ENCODE measurements at regions not wholly inside any gene's neighbourhood (a gene's known extent, or its start where the extent isn't known, plus 50 kb on each side); places are given as distances from the start of the nearest gene placed in this dataset.
A peak's percentile ranks its signal among the peaks of the same experiment; 100 is the strongest.

DNA sequence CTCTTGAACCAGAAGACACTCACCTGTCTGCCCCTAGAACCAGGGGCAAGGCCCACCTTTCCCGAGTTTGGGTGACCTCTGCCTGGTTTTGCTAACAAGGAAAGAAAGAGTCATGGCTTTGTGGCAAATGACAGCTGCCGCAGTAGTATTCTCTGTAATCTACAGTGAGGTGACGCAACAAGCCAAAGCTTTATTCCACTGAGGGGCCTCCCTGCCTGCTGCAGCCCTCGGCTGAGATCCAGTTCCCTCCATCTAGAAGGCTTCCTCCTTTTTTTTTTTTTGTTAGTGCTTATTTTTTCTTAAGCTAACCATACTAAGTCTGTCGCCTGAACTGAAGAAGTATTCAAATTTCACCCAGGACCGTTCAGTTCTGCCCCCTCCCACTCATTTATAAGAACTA is 142.3 kb upstream of the TMCC3 start:
- DNase-seq (ENCODE audit: low read depth) (no peak), FAIRE-seq (no peak)
- Histone ChIP-seq H3K36me3 (ENCODE audit: control insufficient read depth, insufficient read depth, low read length) (no peaks in the 10 kb centered on the region), H3K4me3 (ENCODE audit: low read depth, low read length) (no peak overlapping the region), H3K27me3 (ENCODE audit: control insufficient read depth, insufficient read depth, low read length) (no peaks in the 10 kb centered on the region)
- TF ChIP-seq, protein P1, sequence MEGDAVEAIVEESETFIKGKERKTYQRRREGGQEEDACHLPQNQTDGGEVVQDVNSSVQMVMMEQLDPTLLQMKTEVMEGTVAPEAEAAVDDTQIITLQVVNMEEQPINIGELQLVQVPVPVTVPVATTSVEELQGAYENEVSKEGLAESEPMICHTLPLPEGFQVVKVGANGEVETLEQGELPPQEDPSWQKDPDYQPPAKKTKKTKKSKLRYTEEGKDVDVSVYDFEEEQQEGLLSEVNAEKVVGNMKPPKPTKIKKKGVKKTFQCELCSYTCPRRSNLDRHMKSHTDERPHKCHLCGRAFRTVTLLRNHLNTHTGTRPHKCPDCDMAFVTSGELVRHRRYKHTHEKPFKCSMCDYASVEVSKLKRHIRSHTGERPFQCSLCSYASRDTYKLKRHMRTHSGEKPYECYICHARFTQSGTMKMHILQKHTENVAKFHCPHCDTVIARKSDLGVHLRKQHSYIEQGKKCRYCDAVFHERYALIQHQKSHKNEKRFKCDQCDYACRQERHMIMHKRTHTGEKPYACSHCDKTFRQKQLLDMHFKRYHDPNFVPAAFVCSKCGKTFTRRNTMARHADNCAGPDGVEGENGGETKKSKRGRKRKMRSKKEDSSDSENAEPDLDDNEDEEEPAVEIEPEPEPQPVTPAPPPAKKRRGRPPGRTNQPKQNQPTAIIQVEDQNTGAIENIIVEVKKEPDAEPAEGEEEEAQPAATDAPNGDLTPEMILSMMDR (IDR thresholded peaks at IDR 0.05; ENCODE audit: insufficient read depth, low read length, severe bottlenecking): no peak

DNA sequence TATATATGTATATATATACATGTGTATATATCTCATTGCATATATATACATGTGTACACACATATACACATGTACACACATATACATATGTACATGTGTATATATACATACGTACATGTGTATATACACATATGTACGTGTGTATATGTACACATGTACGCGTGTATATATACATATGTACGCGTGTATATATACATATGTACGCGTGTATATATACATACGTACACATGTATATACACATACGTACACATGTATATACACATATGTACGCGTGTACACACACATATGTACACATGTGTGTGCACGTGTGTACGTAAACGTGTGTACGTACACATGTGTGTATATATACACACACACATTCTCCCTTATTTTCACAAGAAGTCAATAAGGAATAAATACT is 141.6 kb upstream of the TMCC3 start:
- TF ChIP-seq, protein P1 (IDR thresholded peaks at IDR 0.05; ENCODE audit: insufficient read depth, low read length, severe bottlenecking): no peak
- Histone ChIP-seq H3K27me3 (ENCODE audit: control insufficient read depth, insufficient read depth, low read length) (no peaks in the 10 kb centered on the region), H3K4me3 (ENCODE audit: low read depth, low read length) (no peak overlapping the region), H3K36me3 (ENCODE audit: control insufficient read depth, insufficient read depth, low read length) (no peaks in the 10 kb centered on the region)
- FAIRE-seq: no peak
- DNase-seq (ENCODE audit: low read depth): no peak

DNA sequence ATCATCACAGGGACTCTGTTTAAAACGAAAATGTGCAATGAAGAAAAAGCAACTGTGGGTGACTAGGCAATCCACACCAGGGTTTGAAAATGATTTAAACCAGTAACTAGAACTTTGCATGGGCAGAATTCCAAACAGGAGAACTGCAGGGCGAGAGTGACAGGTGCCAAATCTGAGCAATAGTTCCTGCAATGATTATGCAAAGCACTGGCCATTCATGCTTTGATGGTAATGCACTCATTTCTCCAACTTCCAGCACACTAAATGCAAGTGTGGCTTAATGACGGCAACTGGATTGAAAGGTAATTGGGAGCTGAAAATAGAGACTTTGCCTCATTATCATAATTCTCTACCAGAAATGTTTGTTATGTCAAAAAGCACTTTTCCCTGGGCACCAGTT is 140.5 kb upstream of the TMCC3 start:
- no peak overlapping the region for H3K4me3 ChIP-seq (ENCODE audit: low read depth, low read length)
- no peak for DNase-seq (ENCODE audit: low read depth)
- FAIRE-seq: no peak
- H3K36me3 ChIP-seq (ENCODE audit: control insufficient read depth, insufficient read depth, low read length): no peaks in the 10 kb centered on the region
- TF ChIP-seq, protein P1 (IDR thresholded peaks at IDR 0.05; ENCODE audit: insufficient read depth, low read length, severe bottlenecking): no peak
- no peaks in the 10 kb centered on the region for H3K27me3 ChIP-seq (ENCODE audit: control insufficient read depth, insufficient read depth, low read length)

DNA sequence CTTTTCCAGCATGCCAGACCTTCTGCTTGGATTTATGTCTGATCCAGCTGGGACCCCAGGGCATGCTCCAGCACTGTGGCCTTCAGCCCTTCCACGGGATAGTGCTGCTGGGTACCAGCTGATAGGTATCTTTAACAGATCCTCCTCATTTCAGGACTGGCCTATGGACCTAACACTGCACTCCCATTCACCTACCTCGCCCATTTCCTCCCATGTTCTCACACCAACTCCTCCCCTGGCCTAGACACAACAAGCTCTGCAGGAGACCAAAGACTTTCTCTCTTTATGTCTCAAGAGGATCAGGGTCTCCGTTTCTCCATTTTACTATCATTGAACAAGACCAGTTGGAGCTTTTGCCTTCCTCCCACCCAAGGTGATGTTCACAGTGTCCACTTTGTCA is 140.0 kb upstream of the TMCC3 start:
- Histone ChIP-seq H3K27me3 (ENCODE audit: control insufficient read depth, insufficient read depth, low read length) (no peaks in the 10 kb centered on the region), H3K4me3 (ENCODE audit: low read depth, low read length) (no peak overlapping the region), H3K36me3 (ENCODE audit: control insufficient read depth, insufficient read depth, low read length) (no peaks in the 10 kb centered on the region)
- no peak for DNase-seq (ENCODE audit: low read depth)
- peak; percentile 40 for FAIRE-seq
- TF ChIP-seq, protein P1 (IDR thresholded peaks at IDR 0.05; ENCODE audit: insufficient read depth, low read length, severe bottlenecking): no peak

GRCh38 chr12:94789510-94790225 is 139.3 kb upstream of the TMCC3 start:
- H3K27me3 ChIP-seq (ENCODE audit: control insufficient read depth, insufficient read depth, low read length): no peaks in the 10 kb centered on the region
- FAIRE-seq: no peak

More at GRCh38 chr12:94789510-94790225, 139.3 kb upstream of the TMCC3 start:
- TF ChIP-seq, protein P1 (IDR thresholded peaks at IDR 0.05; ENCODE audit: insufficient read depth, low read length, severe bottlenecking): no peak
- DNase-seq (ENCODE audit: low read depth): no peak
- Histone ChIP-seq H3K36me3 (ENCODE audit: control insufficient read depth, insufficient read depth, low read length) (no peaks in the 10 kb centered on the region), H3K4me3 (ENCODE audit: low read depth, low read length) (no peak overlapping the region)

All from bronchial epithelial cell (primary cell).